Left ventricle myocardium inferior (tissue), 1 donor: ENCODE measurements at regions not wholly inside any gene's neighbourhood (a gene's known extent, or its start where the extent isn't known, plus 50 kb on each side); places are given as distances from the start of the nearest gene placed in this dataset.

Source experiments
- DNase-seq: peaks from one replicate; pipeline ENCODE4 v3.0.0-alpha.2; 2020
- H3K27ac ChIP-seq: fragments of 200-600 bp; replicated peaks from 2 replicates; pipeline ENCODE4 v1.8.0; 2021
- H3K27me3 ChIP-seq: fragments of 200-600 bp; 2 replicates; pipeline ENCODE4 v1.8.0; 2021; ENCODE audit warnings: low read depth
- H3K36me3 ChIP-seq: fragments of 200-600 bp; 2 replicates; pipeline ENCODE4 v1.8.0; 2021
- H3K4me1 ChIP-seq: fragments of 200-600 bp; 2 replicates; pipeline ENCODE4 v1.8.0; 2021
- H3K4me3 ChIP-seq: fragments of 200-600 bp; 2 replicates; pipeline ENCODE4 v1.8.0; 2021; ENCODE audit warnings: mild to moderate bottlenecking, moderate library complexity
- H3K9me3 ChIP-seq: fragments of 200-600 bp; replicated peaks from 2 replicates; pipeline ENCODE4 v1.8.0; 2021
- CTCF ChIP-seq: fragments of 200-600 bp; IDR thresholded peaks from 2 replicates; pipeline ENCODE4 v1.8.0; 2021; ENCODE audit warnings: antibody characterized with exemption, mild to moderate bottlenecking, borderline replicate concordance
- intact Hi-C: fragments of 100-400 bp; cut with micrococcal nuclease; formaldehyde crosslinking; loops from one replicate; pipeline ENCODE4 v1.11.0; 2022
- donor health status: DM: no; HTN: yes; CAD: no; lungs with severe emphysema.

GRCh38 chr4:170750519-170750918 is 660.8 kb upstream of the AADAT start:
- intact Hi-C loops: no loop called here
- H3K36me3 ChIP-seq: no peaks in the 10 kb centered on the region
- no peak overlapping the region for H3K27ac ChIP-seq
- TF ChIP-seq CTCF: no peak
- no peaks in the 10 kb centered on the region for H3K27me3 ChIP-seq
- H3K4me1 ChIP-seq: no peaks in the 10 kb centered on the region
- H3K4me3 ChIP-seq: no peak overlapping the region
- DNase-seq: no peak
- H3K9me3 ChIP-seq: peaks cover 14% of the 10 kb centered on the region

- intact Hi-C loops: no loop called here
- H3K36me3 ChIP-seq: no peaks in the 10 kb centered on the region
- no peak for DNase-seq
- H3K27me3 ChIP-seq: no peaks in the 10 kb centered on the region
- TF ChIP-seq CTCF: no peak
- no peak overlapping the region for H3K4me3 ChIP-seq
- no peaks in the 10 kb centered on the region for H3K9me3 ChIP-seq
- no peak overlapping the region for H3K27ac ChIP-seq
- H3K4me1 ChIP-seq: no peaks in the 10 kb centered on the region
Measured at GRCh38 chr4:170748975-170749374, 659.2 kb upstream of the AADAT start.

- intact Hi-C loops: no loop called here
- H3K27me3 ChIP-seq: no peaks in the 10 kb centered on the region
Measured at GRCh38 chr4:170743633-170744032, 653.9 kb upstream of the AADAT start.

GRCh38 chr4:170741856-170742255 is 652.1 kb upstream of the AADAT start:
- DNase-seq: no peak
- Histone ChIP-seq H3K4me3 (no peak overlapping the region), H3K9me3 (no peaks in the 10 kb centered on the region), H3K36me3 (no peaks in the 10 kb centered on the region), H3K27ac (no peak overlapping the region), H3K4me1 (no peaks in the 10 kb centered on the region), H3K27me3 (no peaks in the 10 kb centered on the region)
- intact Hi-C loops: no loop called here
- TF ChIP-seq CTCF: no peak

More at GRCh38 chr4:170743633-170744032, 653.9 kb upstream of the AADAT start:
- no peaks in the 10 kb centered on the region for H3K4me1 ChIP-seq
- no peak for TF ChIP-seq CTCF
- H3K4me3 ChIP-seq: no peak overlapping the region
- no peaks in the 10 kb centered on the region for H3K36me3 ChIP-seq
- no peaks in the 10 kb centered on the region for H3K9me3 ChIP-seq
- DNase-seq: no peak
- no peak overlapping the region for H3K27ac ChIP-seq

GRCh38 chr4:170736710-170737109 is 647.0 kb upstream of the AADAT start:
- no peaks in the 10 kb centered on the region for H3K27me3 ChIP-seq
- intact Hi-C loops: no loop called here
- H3K9me3 ChIP-seq: no peaks in the 10 kb centered on the region

More at GRCh38 chr4:170736710-170737109, 647.0 kb upstream of the AADAT start:
- DNase-seq: no peak
- H3K4me3 ChIP-seq: no peak overlapping the region
- no peaks in the 10 kb centered on the region for H3K36me3 ChIP-seq
- H3K4me1 ChIP-seq: no peaks in the 10 kb centered on the region
- no peak for TF ChIP-seq CTCF
- no peak overlapping the region for H3K27ac ChIP-seq
